Stimulated activated CD4-positive, alpha-beta T cell treated with anti-CD3 and anti-CD28 coated beads, Interleukin-2, amount 100 ng/mL, for 4 hours (primary cell): ENCODE measurements at regions not wholly inside any gene's neighbourhood (a gene's known extent, or its start where the extent isn't known, plus 50 kb on each side); places are given as distances from the start of the nearest gene placed in this dataset.

Experiments used
- DNase-seq: peaks from one replicate; pipeline ENCODE4 v3.0.0-alpha.2; 2020; ENCODE audit warnings: low read depth

DNA sequence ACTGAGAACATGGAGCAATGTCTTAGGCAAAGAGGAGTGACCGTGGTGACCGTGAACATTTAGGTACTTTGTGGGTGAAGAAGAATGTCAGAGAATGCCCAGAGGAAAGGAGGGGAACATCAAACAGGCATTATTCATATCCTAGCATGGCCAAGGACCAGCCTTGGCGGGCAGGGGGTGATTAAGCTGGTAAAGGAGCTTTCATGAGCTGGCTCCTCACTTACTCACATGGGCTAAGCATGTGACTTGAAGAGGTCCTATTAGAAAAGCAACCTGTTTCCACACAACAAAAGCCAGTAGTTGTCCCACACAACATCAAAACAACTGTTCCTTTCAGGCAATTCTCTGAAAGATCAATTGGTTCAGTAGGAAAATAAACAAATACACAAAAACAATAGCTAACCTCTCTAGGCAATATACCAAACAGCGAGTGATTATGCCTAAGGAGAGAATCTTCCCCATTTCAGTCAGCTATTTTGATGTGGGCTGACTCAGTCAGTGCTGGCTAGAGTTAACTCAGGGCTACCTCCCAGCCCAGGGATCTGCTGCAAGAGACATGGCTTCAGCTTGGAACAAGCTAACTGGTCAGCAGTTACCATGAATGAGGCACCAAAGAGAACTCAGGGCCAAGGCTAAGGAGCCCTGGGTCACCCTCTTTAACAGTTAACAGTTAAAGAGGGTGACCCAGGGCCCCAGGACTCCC lies 283.5 kb downstream of the ARHGAP12 start:
- DNase-seq, result no peak

DNA sequence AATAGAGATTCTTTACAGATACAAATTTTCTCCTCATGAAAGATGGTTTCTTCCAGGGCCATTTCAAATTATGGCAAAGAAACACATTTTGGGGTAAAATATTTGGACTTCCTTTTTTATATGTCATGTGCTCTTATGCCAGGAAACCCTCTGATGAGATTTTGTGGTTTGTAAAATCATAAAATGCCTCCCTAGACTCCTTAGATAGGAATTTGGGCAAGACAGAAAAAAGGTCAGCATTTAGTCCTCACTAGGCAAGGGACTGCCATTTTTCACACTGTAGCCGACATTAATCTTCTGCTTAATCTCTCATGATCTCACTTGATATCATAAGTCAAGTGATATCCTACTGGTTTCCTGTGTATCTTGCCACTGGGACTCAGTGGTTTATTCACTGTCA lies 286.4 kb downstream of the ARHGAP12 start:
- DNase-seq, result no peak

DNA sequence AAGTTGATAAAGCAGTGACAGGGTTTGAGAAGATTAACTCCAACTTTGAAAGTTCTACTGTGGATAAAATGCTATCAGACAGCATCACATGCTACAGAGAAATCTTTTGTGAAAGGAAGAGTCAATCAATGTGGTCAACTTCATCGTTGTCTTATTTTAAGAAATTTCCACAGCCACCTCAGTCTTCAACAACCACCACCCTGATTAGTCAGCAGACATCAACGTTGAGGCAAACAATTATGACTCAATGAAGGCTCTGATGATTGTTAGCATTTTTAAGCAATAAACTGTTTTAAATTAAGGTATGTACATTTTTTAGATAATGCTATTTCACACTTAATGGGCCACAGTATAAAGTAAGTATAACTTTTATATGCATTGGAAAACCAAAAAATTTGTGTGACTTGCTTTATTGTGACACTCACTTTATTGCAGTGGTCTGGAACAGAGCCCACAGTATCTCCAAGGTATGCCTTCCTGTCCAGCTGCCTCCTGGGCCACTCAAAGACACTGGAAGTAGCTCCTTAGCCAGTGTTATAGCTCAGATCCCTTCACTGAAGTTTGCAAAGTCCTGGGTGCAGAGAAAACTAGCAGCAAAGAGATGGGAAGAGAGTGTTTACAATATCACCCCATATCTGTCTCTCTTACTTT lies 293.1 kb downstream of the ARHGAP12 start:
- no peak for DNase-seq

DNA sequence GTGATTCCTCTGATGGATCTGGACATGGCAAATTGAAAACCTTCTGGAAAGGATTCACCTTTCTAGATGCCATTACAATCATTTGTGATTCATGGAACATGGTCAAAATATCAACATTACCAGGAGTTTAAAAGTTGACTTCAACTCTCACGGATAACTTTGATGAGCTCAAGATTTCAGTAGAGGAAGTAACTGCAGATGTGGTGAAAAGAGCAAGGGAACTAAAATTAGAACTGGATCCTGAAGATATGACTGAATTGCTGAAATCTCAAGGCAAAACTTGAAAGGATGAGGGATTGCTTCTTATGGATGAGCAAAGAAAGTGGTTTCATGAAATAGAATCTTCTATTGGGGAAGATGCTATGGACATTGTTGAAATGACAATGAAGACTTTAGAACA lies 293.6 kb downstream of the ARHGAP12 start:
- DNase-seq, result no peak

DNA sequence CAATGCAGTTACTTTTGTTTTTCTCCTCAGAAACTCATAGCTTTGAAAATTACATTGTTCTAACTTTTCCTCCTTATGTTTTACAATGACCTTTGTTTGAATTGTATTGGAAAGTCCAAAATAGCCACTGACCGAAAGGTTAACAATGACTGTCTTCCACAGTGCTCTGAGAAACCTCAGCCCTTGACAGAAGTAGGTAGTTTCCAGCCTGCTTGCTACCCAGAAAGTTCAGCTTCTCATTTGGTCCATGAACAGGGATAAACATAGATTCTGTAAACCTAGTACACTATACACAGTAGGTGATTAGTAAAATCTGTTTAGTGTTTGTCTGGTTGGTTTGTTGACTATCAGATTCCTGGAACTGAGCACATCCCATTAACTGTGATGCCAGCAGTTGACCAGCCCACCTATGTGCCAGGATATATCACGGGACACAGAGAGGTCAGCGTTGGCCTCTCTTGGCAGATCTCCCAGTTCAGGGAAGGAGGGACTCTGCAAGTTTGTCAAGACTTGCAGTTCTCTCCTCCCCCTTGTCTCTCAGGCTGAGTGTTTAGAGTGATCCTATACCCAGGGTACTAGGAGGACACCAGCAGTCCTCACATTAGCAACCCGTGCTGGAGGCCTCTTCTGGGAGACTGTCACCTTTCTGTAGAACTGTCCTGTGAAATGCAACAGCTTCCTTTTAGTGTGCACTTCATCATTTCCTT lies 297.6 kb downstream of the ARHGAP12 start:
- no peak for DNase-seq

DNA sequence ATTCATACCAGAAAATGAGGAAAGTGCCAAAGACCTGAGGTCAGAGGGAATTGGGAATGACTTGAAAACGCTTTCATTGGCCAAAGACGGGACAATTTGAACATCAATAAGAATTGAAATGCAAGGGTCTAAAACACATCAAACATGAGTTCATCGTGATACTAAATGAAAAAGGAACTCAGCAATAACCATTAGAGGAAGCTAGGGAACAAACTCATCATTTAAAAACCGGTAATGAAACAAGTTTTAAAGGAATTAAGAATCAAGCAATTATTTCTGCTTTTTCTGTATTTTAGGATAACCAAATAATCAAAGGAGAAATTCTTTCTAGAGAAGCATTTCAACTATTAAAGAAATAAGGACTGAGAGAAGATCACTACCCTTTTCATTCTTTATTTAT lies 303.1 kb downstream of the ARHGAP12 start:
- DNase-seq, result no peak

DNA sequence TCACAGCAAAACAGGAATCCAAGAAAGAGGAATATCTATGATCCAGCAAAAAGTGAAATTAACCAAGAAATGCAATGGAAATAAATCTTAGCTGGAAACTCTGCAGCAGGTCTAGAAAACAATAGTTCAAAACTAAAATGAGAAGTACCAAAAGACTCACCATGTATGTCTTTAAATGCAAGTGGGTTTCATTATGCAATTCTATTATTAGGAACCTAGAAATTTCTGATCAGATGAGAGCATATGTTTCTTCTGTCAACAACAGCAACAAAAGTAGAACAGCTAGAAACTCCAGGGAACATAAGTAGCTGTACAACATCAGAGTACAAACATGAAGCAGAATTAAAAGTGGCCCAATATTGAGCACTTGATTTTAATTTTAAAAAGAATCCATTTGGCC lies 304.0 kb downstream of the ARHGAP12 start:
- no peak for DNase-seq

DNA sequence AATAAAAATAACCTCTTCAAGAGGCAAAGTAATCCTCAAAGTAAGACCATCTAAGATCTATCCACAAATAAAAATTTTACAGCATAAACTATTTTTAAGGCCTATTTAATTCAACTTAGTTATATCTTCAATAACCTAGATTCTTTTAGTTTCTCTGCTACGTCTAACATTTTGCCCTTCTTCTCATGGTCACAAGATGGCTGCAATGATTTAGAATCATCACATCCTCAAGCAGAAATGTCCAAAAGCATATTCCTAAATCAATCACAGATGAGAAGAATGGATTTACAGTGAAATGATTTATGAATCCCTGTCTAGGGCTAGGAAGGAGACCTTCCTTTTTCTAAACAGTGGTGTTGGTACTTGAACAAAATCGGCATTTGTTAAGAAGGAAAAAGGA lies 304.7 kb downstream of the ARHGAP12 start:
- no peak for DNase-seq

DNA sequence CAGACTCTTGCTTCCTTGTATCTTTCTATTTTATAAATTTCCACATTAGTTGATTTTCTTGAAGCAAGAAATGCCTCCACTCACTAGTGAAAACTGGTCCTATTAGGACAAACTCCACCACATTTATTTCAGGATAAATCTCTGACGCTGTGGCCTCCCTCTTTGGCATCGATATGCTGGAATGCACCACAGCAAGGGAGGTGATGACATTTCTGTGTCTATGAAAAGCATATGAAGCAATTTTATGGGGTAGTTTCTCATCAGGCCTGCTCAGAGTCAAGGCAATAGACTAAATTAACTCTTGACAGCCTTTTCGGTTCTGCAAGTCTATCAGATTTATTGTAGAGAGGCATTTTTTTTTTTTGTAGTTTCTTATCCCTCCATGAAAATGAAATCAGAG lies 304.4 kb downstream of the ZEB1 start:
- no peak for DNase-seq

DNA sequence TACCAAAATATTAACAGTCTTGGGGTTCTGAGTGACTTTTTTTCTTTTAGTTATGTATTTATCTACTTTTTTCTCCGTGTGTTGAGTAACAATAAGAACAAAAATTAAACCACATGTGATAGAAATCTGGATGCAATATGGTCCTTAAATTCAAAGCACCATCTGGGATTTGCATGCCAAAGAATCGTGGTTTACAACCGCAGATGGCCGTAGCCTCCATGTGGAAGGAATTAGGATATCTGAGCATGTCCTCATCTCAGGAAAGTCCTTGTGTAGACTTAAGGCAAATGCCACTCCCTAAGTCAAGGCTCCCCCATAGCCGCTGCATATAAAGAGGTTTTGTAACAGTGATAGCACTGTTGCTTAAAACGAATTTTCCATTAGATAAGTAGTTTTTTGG lies 304.0 kb downstream of the ZEB1 start:
- DNase-seq, result no peak

DNA sequence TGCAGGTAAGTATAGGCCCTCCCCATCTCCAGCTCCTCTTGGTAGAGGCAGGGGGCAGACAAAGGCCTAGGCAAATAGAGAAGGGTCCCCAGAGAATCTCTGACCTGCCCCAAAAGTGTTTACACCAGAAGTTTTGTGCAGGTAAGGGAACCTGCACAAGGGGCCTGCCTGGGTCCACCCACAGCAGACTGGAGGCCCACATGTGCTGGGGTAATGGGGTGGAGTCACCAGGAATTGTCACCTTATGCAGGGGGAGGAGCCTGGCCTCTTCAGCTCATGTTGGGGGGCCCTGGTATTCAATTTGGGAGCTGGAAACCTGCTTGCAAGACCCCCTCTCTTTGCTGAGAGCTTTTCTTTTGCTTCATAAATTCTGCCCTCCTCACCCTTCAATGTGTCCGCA lies 302.7 kb downstream of the ZEB1 start:
- DNase-seq, result no peak

DNA sequence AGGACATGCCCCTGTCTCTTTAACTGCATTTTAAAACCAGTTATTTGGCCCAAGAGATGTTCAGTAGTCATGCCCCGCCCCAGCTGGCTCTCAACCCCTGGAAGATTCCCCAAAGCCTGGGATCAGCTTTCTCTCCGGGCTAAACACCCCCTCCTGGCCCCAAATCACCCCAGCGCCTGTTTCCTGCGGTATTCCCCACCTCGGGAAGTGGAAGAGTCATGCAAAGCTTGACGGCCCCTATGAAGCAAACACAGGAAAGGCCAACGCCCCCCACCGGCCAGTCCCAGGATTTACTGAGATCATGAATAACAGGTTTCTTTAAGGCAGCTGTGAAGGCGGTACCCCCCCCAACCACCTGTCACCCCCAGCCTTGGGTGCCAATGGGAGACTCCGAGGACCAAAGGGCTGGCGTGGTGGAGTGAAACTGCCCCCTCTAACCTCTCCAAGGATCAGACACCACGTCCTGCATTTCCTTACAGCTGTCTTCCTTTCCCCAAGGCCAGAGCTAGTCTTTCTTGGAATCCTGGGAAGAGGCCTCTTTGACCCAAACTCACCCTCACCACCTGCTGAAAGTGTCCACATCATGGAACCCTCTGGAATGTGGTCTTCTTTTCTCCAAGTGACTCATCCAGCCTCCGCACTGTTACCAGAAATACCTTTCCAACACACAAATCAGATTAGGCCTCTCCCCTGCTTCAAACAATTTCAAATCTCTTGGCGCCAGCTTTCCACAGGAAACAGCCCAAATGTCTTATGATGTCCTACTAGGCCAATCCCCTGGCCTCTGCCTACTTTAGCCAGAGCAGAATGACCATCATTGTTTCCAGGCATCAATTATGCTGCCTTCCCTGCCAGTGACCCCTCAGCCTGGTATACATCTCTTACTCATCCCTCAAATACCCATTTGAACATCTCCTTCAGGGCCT lies 301.5 kb downstream of the ZEB1 start:
- DNase-seq, result no peak

DNA sequence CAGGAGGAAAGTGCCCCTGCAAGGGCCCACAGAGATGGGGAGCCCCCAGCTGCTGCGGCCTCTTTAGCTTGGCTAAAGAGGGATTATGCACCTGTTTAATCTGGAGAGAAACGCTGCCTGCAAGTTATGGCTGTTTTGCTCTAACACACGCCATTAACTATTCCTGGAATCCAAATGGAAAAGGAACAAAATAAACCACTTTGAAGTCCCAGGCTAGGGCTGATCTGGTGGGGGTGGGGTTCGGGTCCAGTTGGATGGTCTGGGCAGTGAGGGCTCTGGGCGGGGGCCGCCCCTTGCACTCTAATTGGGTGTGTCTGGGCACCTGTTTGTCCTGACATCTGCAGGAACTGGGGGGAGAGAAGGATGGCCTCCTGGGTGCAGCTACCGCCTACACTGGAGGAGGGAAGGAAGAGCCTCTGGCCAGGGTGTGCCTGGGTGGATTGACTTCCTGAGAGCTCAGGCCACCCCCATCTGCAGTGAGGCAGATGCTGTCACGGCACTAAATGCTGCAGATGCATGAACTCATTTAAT lies 300.6 kb downstream of the ZEB1 start:
- no peak for DNase-seq

DNA sequence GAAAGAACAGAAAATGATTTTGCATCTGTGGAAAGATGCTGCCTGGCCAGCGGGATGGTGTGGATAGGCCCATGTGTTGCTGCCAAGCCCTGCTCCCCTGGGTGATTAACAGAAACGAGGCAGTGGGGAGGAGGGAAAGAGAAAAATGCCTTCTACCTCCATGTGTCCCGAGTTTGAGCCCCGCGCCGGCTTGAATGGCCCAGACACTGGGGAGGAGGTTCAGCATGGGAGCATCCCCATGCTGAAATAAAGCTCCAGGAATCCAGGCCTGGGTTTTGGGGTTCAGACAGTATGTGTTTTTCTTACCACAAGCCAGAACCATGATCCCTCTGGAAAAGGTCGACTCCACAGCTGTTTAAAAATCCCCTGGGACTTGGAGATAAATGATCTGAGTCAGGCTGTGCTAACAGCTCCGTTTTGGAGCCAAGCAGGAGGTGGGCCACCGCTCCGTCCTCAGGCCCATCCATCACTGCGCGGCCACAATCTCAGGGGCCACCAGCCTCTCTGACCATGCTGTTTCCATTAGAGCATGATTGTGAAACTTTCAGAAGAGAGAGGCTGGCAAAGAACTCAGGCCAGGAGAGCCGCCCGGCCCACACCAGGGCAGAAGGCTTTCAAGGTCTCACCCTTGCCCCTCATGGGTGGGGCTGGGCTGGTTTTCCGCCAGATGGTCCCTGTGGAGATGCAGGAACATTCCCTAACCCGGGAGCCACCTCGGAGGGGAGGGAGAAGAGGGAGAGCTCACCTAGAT lies 299.7 kb downstream of the ZEB1 start:
- DNase-seq, result no peak

DNA sequence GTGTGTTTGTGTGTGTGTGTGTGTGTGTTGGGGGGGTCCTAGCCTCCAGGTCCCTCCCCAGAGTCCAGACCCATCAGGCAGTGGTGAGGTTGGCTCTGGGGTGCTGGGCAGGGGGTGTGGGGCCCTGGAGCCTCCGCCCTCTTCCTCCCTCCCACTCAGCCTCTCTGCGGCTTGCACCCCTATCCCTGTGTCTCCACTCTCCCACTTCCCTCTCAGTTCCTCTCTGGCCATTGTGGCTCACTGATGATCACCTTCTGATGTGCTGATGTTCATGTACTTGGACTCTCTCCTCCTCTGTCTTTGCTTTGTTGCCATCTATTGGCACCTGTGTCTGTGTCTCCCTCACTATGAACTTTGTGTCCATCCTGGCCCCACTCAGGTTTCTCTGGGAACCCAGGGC lies 298.7 kb downstream of the ZEB1 start:
- no peak for DNase-seq

DNA sequence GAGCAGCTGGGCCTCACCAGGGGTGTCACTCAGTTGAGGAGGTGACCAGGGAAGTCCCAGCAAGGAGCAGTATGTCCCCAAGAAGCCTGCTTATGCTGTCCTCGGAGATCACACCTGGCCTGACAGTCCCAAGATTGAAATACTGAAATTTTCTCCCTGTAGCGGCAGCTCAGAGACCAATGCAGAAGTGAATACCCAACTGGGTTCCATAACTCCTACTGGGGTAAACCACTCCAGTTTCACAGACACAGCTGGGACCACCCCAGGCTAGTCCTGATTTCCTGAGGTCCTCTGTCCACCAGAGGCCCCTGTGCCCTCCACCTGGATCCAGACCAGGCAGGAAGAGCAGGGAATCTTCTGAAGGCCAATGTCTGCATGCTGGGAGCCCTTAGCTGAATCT lies 298.1 kb downstream of the ZEB1 start:
- no peak for DNase-seq

DNA sequence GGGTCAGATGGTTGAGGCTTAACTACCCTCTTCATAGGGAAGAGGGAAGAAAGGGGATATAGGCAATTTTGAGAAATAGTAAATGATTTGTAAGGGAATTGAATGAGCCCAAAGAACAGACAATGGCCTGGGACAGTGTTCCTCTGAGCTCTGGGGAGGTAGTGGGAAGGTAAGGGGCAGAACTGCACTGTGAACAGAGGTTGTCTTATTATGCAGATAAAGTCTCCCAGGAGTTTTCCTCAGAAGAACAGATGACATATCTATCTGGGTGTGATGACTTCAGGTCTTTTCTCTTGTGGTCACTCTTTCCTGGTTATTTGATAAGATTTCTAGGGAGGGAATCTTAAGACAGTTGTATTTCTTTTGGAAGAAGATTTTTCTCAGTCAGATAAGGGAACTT lies 296.1 kb downstream of the ZEB1 start:
- DNase-seq, result no peak

DNA sequence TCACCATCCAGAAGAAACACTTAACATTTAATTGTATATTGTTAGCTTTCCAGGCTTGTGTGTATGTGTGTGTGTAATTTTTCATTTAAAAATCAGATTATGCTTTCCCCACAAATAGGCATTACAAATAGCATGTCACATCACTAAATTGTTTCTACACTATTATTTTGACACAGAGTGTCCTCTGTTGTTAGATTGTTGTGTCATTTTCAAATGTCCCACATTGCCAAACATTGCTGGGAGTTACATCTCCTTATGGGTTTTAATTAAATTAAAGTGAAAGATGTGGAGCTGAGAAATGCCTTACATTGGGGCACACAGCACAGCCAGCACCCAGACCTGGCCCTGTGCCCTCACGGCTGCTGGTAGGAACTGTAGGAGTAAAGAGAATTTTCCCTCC lies 295.6 kb downstream of the ZEB1 start:
- no peak for DNase-seq

DNA sequence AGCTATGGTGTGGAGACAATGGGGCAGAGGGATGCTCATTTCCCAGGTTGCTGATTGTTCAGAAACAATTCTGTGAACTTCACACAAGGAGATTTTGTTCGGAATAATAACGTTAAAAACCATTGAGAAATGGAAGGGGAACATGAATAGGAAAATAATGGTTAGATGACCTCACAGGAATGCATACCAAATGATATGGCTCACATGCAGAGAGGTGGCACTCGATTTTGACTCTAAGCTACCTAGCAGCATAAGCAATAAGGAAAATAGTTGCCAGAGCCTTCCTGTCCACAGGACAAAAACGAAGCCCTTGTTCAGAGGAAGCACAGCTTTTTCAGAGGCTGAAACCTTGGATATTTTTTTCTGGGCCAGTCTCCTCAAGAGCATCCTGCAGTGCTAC lies 293.1 kb downstream of the ZEB1 start:
- DNase-seq, result no peak

DNA sequence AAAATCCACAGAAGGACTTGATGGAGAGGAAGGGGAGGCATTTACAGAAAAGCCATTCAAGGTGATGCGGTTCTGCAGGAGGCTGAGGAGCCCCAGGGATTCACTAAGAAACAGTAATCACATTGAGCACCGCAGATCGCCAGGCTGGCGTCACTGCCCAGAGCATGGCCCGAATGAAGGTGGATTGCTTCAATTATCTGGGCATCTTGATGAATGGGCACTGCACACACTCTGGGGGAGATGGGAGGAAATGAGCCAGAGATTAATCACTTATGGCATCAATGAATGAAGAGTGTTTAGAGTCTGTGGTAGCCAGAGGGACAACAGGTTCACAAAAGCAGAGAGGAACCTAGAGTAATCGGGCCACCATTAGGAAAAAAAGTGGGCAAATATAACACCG lies 292.1 kb downstream of the ZEB1 start:
- no peak for DNase-seq

DNA sequence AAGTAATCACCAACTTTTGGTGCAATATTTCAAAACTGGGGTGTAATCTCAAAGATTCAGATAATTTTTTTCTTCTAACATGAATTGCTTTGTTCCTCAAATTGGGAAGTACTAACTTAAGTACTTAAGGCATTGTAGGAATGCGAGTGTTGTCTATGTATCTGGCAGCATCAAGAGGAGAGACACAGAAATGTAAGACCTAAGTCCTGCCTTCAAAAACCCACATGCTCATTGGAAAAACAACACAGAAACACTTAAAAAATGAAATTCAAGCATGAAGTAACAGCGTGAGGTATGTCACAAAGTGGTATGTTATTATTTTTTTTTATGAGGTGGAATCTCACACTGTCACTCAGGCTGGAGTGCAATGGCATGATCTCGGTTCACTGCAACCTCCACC lies 288.5 kb downstream of the ZEB1 start:
- DNase-seq, result no peak
